GM18511 (cell line): ENCODE measurements at regions not wholly inside any gene's neighbourhood (a gene's known extent, or its start where the extent isn't known, plus 50 kb on each side); places are given as distances from the start of the nearest gene placed in this dataset.
"Not testable (repeated sequence)": the region's sequence is repeated elsewhere in the genome, so short reads cannot be mapped to it uniquely, and the experiment has no call there.

Experiments
- ATAC-seq: cut with Tn5 transposase; IDR thresholded peaks from one replicate; pipeline ENCODE4 v1.9.1; 2021; ENCODE audit warnings: mild to moderate bottlenecking, moderate library complexity; ENCODE audit not compliant: unreplicated experiment

- no peak for ATAC-seq
Observed at GRCh38 chr12:88366101-88366500, 214.2 kb downstream of the KITLG start.

- no peak for ATAC-seq
Observed at GRCh38 chr12:88367231-88367630, 213.0 kb downstream of the KITLG start.

- not testable (repeated sequence) for ATAC-seq
Observed at GRCh38 chr12:88368077-88368476, 212.2 kb downstream of the KITLG start.

- no peak for ATAC-seq
Observed at GRCh38 chr12:88371416-88372183, 208.7 kb downstream of the KITLG start.

GRCh38 chr12:88375306-88376305 is 204.7 kb downstream of the KITLG start:
- no peak for ATAC-seq

GRCh38 chr12:88377973-88378372 is 202.3 kb downstream of the KITLG start:
- no peak for ATAC-seq

- ATAC-seq: no peak
Observed at GRCh38 chr12:88381466-88381865, 198.8 kb downstream of the KITLG start.

- ATAC-seq: peak; percentile 70
Observed at GRCh38 chr12:88383405-88383804, 196.9 kb downstream of the KITLG start.

GRCh38 chr12:88388566-88389540 is 191.4 kb downstream of the KITLG start:
- ATAC-seq: peak; percentile 52

GRCh38 chr12:88390811-88391210 is 189.5 kb downstream of the KITLG start:
- ATAC-seq: no peak

GRCh38 chr12:88391556-88391955 is 188.7 kb downstream of the KITLG start:
- ATAC-seq: peak; percentile 45

- ATAC-seq: peak; percentile 39
Observed at GRCh38 chr12:88393017-88393767, 187.1 kb downstream of the KITLG start.

- no peak for ATAC-seq
Observed at GRCh38 chr12:88398031-88398430, 182.2 kb downstream of the KITLG start.

- no peak for ATAC-seq
Observed at GRCh38 chr12:88399811-88400210, 180.5 kb downstream of the KITLG start.

- ATAC-seq: no peak
Observed at GRCh38 chr12:88400302-88400701, 180.0 kb downstream of the KITLG start.

GRCh38 chr12:88401155-88401554 is 179.1 kb downstream of the KITLG start:
- ATAC-seq: no peak

- no peak for ATAC-seq
Observed at GRCh38 chr12:88406905-88407304, 173.4 kb downstream of the KITLG start.

GRCh38 chr12:88408823-88409222 is 171.4 kb downstream of the KITLG start:
- no peak for ATAC-seq

GRCh38 chr12:88409257-88409656 is 171.0 kb downstream of the KITLG start:
- no peak for ATAC-seq

- no peak for ATAC-seq
Observed at GRCh38 chr12:88411689-88412088, 168.6 kb downstream of the KITLG start.
